Mucosa of descending colon (tissue), 3 donors: ENCODE measurements at regions not wholly inside any gene's neighbourhood (a gene's known extent, or its start where the extent isn't known, plus 50 kb on each side); places are given as distances from the start of the nearest gene placed in this dataset.

ENCODE experiments used
- ATAC-seq: fragments of 200-7000 bp; cut with Tn5 transposase; one replicate; pipeline ENCODE4 v1.9.1; 2020; ENCODE audit warnings: mild to moderate bottlenecking, moderate library complexity
- DNase-seq, 3 donors: peaks; one replicate each; pipeline ENCODE4 v3.0.0-alpha.2; 2020
- H3K36me3 ChIP-seq: fragments of 200-600 bp; one replicate; pipeline ENCODE4 v1.8.0; 2021; ENCODE audit warnings: low read depth, mild to moderate bottlenecking
- H3K4me1 ChIP-seq: fragments of 200-600 bp; one replicate; pipeline ENCODE4 v1.8.0; 2021; ENCODE audit warnings: low read depth, mild to moderate bottlenecking
- H3K4me3 ChIP-seq: fragments of 200-600 bp; one replicate; pipeline ENCODE4 v1.8.0; 2021; ENCODE audit warnings: mild to moderate bottlenecking
- H3K9me3 ChIP-seq: fragments of 200-600 bp; one replicate; pipeline ENCODE4 v1.8.0; 2021; ENCODE audit warnings: mild to moderate bottlenecking
- CTCF ChIP-seq: fragments of 200-600 bp; IDR thresholded peaks from one replicate; pipeline ENCODE4 v1.8.0; 2022; ENCODE audit warnings: antibody characterized with exemption, mild to moderate bottlenecking
- intact Hi-C, 2 donors: fragments of 100-400 bp; cut with DNase I in 1 of 2; cut with micrococcal nuclease in 1 of 2; formaldehyde crosslinking; loops; one replicate each; pipeline versions ENCODE4 v1.11.0 to v1.11.1; 2022; cut with DNase I, micrococcal nuclease
- donor health status: DM: no; HTN: no; CAD: no; lungs with moderate emphysema.
- donor health status: DM: no; HTN: no; CAD: no.
- donor health status: DM: no; HTN: yes; CAD: no.

GRCh38 chr20:16801919-16802651 lies 53.9 kb downstream of the OTOR start:
- Histone ChIP-seq H3K4me1 (no peaks in the 10 kb centered on the region), H3K4me3 (no peak overlapping the region), H3K36me3 (no peaks in the 10 kb centered on the region), H3K9me3 (no peaks in the 10 kb centered on the region)
- peak in 2 of 3 donors; percentile 54 to 82 for DNase-seq
- peak; percentile 38 for ATAC-seq
- intact Hi-C loops, result loop anchor here (2.0 to 5.0 kb wide), 2 partner anchors 629 to 630 kb away; no protein-coding TSS in a partner anchor
- peak; percentile 78 for TF ChIP-seq CTCF

- TF ChIP-seq CTCF, result no peak
- ATAC-seq (no peak), DNase-seq (no peak)
- H3K4me3 ChIP-seq, result no peak overlapping the region
- no peaks in the 10 kb centered on the region for H3K9me3 ChIP-seq
- H3K4me1 ChIP-seq, result no peaks in the 10 kb centered on the region
- H3K36me3 ChIP-seq, result no peaks in the 10 kb centered on the region
- intact Hi-C loops, result loop anchor here (2.0 to 5.0 kb wide), 2 partner anchors 628 to 630 kb away; no protein-coding TSS in a partner anchor
These were observed 54.4 kb downstream of the OTOR start for GRCh38 chr20:16802652-16802935.

GRCh38 chr20:16803965-16804792 lies 56.0 kb downstream of the OTOR start:
- H3K36me3 ChIP-seq, result no peaks in the 10 kb centered on the region
- intact Hi-C loops, result loop anchor here (2.0 to 5.0 kb wide), 2 partner anchors 627 to 628 kb away; no protein-coding TSS in a partner anchor

GRCh38 chr20:16804793-16805187 lies 56.6 kb downstream of the OTOR start:
- Histone ChIP-seq H3K4me1 (no peaks in the 10 kb centered on the region), H3K4me3 (no peak overlapping the region), H3K9me3 (no peaks in the 10 kb centered on the region), H3K36me3 (no peaks in the 10 kb centered on the region)
- TF ChIP-seq CTCF, result no peak
- ATAC-seq, result no peak
- intact Hi-C loops, result loop anchor here in 1 of 2 donors (5.0 kb wide), 1 partner anchor 628 kb away; no protein-coding TSS in a partner anchor
- no peak for DNase-seq

More at GRCh38 chr20:16803965-16804792, 56.0 kb downstream of the OTOR start:
- peak in 2 of 3 donors; percentile 60 to 66 for DNase-seq
- peak; percentile 42 for TF ChIP-seq CTCF
- H3K4me1 ChIP-seq, result no peaks in the 10 kb centered on the region
- H3K9me3 ChIP-seq, result no peaks in the 10 kb centered on the region
- no peak overlapping the region for H3K4me3 ChIP-seq
- peak; percentile 59 for ATAC-seq

GRCh38 chr20:16806061-16806460 lies 57.9 kb downstream of the OTOR start:
- intact Hi-C loops, result no loop called here
- DNase-seq, result no peak

More at GRCh38 chr20:16806061-16806460, 57.9 kb downstream of the OTOR start:
- Histone ChIP-seq H3K36me3 (no peaks in the 10 kb centered on the region), H3K4me1 (no peaks in the 10 kb centered on the region), H3K4me3 (no peak overlapping the region), H3K9me3 (no peaks in the 10 kb centered on the region)
- ATAC-seq, result no peak
- TF ChIP-seq CTCF, result no peak
